Stimulated activated CD8-positive, alpha-beta memory T cell treated with anti-CD3 and anti-CD28 coated beads, Interleukin-15, amount 100 ng/mL, for 1 hour (primary cell): ENCODE measurements at regions not wholly inside any gene's neighbourhood (a gene's known extent, or its start where the extent isn't known, plus 50 kb on each side); places are given as distances from the start of the nearest gene placed in this dataset.

Experiments
- DNase-seq: peaks from one replicate; pipeline ENCODE4 v3.0.0-alpha.2; 2020; ENCODE audit warnings: low read depth

DNA sequence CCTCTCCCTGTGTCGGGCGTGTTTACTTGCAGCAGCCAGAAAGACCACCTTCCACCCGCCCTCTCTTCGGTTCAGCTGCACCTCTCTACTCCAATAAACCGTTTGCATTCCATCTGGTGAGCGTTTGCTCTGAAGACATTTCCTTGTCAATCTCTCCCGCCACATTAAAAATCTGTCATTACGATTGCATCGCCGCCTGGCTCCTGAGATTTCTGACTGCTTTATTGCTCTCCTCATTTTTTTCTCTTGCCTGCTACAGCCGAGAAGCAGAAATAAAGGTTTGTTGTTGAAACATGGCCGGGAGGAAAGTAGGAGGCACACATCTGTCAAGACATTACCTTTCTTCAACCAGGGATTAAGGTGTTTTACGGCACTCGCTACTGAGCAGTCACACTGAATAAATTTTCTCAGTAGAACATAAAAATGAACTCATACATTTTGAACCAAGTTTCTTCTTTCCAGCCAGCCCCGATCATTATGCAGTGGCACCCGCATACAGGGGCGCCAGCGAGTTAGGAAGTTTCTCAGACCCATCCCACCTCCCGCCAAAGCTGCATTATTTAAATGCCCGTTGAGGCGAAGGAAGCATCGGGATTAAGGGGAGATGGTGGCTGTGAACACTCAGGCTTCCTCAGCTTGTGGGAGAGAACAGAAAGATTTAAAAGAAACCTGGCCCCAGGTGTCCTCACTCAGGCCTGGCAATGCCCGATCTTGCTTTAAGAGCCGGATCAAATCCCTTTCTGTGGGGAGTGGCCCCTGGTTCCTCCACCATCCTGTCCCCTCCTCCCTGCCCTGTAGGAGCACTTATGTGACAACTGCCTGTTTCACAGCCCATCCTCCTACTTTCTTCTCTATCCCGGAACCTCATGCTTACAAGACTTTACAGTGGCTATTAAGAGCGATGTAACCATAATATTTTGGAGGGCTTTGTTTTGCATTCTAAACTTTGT lies 1108.9 kb downstream of the BCL11B start:
- DNase-seq = no peak

DNA sequence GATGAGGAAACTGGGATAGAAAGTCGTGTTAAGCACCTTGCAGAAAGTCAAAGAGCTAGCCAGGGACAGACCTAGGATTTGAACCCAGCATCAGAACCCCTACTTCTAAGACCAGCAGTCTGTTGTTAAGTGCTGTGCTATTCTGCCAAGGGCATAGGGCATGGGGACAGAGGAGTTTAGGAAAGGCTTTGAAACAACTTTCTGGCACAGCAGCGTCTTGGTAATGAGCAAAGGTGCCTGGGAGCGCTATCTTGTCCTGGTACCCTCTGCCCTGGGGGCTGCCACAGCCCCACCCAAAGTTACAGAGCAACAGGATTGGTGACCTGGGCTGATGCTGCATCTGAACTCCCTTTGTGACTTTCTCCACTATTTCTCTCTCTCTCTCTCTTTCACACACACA lies 1108.1 kb downstream of the BCL11B start:
- DNase-seq = no peak

DNA sequence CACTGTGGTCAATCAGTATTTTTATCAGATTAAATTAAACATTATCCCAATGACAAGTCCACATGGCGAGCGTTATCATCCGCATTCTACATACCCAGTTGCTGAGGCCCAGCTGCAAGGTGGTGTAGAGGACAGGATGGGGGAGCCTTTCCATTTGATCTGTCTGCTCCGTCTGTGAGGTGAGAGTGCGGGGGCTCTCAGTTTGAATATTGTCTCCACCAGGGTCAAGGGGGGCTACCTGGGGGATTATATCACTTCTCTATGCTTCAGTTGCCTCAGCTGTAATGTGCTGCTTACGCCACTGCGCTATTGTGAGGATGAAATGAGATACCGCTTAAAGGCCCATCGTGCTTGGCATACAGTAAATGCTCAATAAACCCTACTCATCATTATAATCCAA lies 1106.0 kb downstream of the BCL11B start:
- no peak for DNase-seq

DNA sequence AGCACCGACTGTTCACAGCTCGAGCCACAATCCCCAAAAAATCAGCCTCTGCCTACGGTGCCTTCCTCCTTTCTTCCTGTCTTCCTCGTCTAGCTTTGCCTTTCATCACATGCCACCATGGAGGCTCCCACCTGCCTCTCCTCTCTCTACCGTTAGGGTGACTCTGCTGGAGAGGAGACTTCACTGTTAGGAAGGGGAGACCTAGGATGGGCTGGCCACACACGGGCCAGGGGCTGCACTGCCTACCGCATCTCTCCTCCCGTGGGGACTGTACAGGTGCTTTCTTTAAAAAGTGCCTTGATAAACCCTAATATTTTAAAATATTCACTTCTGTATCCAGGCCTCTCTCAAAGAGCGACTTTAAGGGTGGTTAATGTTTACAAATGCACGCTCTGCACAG lies 1104.7 kb downstream of the BCL11B start:
- no peak for DNase-seq

DNA sequence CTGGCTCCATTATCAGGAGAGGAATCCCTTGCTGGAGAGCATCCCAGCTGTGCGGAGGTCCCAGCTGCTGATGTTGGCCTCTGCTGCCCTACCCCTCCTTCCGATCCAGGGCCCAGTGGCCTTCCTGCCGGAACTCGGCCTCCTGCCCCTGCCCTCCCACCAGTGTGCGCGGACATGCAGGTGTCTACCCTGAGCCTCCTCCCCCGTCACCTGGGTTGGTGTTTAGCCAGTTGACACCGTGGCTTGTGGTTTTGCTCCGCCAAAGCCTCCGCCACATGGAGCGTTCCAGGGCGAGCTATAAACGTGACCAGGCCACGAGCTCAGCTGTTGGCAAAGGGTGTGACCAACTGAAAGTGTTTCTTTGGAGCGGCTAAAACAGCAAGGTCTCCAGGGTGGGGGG lies 1104.3 kb downstream of the BCL11B start:
- DNase-seq = no peak

DNA sequence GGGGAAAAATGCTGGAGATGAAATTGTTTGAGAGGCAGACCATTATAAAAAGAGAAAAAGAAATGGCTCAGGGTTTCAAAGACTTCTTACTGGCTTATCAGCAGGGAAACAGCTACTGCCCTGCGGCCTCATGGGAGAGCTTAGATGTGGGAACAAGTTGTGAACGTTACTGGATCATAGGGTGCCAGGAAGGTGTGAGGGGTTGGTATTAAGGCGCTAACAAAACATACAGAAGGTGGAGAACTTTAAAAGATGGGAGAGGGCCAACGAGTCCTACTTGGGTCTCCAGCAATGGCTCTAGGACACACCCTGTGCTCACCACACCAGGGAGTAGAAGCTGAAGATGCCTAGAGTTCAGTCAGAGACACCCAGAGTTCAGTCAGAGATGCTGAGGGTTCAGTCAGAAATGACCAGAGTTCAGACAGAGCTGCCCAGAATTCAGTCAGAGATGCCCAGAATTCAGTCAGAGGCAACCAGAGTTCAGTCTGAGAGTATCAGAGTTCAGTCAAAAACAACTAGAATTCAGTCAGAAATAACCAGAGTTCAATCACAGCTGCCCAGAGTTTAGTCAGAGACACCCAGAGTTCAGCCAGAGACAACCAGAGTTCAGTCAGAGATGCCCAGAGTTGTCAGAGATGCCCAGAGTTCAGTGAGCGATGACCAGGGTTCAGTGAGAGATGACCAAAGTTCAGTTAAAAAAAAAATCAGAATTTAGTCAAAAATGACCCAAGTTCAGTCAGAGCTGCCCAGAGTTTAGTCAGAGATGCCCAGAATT lies 1103.6 kb downstream of the BCL11B start:
- DNase-seq = no peak

DNA sequence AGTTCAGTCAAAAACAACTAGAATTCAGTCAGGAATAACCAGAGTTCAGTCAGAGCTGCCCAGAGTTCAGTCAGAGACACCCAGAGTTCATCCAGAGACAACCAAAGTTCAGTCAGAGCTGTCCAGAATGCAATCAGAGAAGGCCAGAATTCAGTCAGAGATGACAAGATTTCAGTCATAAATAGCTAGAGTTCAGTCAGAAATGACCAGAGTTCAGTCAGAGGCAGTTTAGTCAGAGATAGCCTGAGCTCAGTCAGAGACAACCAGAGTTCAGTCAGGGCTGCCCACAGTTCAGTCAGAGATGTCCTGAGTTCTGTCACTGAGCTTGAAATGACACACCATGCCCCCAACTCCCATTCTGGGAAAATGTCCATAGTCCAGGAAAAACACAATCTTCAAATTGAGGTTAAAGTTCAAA lies 1102.8 kb downstream of the BCL11B start:
- DNase-seq = no peak

DNA sequence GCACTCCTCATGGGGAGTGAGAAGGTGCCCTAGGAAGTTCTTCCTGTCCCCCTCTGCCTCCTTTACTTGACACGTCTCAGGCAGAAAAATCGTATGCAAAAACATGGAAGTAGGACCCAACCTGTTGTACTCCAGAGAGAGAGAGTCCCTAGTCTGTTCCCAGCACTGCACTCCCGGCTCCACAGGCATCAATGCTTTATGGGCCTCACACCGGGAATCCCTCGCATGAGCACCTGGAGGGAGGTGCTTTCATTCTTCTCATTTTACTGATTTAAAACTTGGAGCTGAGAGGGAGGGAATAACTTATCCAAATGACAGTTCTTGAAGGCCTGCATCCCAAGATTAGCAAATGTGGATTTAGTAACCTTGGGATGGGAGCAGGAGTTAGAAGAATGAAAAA lies 1101.4 kb downstream of the BCL11B start:
- DNase-seq = no peak

DNA sequence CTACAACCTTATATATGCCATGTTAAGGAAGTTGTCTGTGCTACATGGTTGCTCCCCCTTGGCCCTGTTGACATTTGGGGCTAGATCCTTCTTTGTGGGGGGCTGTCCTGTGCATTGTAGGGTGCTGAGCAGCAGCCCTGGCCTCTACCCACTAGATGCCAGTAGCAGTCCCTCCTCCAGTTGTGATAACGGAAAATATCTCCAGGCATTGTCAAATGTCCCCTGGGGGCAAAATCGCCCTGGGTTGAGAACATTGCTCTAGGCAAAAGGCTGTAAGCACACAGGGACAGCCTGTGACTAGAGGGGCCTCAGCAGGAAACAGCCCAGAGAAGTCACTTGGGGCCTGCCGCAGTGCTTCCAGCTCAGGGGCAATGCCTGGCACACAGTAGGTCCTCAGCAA lies 1100.3 kb downstream of the BCL11B start:
- no peak for DNase-seq

DNA sequence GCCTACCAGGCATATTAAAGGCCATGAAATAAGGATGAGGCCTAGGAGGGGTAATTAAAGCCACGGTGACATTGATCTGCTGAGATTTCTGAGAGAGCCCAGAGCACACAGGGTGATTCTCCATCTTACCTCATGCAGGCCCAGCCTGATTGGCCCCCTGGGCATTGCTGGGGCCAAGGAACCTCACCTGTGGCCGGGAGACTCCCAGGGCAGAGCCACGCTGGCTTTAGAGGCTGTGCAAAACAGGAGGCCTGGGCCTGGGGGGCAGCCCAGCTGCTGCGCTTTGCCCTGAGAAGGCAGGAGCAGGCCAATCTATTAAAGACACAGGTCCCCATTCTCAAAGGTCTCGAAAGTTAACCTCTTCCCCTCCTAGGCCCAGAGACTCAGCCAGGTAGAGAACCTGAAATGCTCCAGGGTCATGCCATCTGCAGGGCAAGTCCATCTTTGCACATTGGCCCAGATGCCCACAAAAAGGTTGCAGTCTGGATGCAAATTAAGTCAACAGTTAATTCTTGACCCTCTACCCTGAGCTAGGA lies 1099.7 kb downstream of the BCL11B start:
- no peak for DNase-seq

DNA sequence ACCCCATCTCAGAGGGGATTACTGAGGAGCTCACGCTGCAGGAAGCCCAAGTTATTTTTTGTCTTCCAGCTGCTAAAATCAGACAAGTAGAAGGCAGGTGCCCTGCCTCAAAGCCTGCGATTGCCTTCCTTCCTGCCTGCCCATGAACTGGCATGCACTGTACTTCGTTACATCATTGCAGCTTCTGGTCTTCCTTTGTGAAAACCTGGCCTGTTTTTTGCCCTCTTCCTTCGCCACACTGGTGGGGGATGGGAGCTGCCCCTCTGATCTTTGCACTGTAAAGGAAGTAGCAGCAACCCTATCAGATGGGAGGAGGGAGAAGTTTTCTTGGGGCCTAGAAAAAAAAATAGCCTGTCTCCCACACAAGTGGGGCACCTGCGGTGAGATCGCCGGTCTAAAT lies 1098.7 kb downstream of the BCL11B start:
- peak; percentile 40 for DNase-seq

DNA sequence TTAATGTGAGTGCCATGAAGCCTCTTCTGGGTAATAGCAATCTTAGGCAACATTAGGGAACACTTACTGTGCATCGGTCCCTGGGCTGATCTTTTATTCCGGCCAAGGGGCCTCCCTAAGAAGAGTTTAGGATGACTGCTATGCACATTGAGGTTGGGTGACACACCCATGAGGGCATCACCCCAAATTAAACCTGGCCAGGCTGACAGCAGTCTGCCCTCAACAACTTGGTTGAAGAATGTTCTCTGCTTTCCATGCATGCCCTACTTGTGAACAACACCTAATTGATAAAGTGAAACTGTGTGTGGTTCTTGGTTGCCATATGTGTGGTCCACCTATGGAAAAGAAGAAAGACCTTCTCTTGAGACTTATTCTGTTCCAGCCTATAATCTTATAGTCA lies 1098.0 kb downstream of the BCL11B start:
- DNase-seq = no peak

DNA sequence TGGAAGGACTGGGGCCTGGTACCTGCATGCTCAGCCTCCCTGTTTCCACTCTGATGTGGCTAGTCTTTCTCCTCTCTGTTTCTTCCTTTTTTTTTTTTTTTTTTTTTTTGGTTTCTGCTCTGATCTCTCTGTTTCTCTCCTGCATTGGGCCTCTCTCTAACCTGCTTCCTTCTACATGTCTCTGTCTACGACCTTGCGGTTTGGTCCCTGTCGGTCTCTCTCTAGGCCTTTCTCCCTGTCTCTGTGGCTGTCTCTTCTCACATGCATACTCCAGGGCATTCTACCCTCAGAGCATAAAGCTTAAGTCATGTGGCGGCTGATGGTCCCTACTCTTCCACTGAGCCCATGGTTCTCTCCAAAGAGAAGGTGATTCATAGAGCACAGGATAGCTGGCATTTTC lies 1096.6 kb downstream of the BCL11B start:
- no peak for DNase-seq

DNA sequence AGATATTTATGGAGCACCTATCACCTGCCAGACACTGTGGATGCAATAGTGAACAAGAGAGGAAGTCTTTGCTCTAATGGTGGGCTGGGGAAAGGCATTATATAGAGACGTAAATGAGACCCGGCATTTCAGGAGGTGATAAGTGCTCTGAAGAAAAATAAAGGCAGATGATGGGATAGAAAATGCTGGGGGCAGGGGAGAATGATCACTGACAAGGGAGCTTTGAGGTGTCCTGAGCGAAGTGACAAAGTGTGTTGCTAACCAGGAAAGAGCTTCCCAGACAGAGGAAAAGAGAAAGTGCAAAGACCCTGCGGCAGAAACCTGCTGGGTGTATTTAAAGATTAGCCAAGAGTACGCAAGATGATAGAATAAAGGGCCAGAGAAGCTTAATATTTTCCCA lies 1096.1 kb downstream of the BCL11B start:
- DNase-seq = no peak

DNA sequence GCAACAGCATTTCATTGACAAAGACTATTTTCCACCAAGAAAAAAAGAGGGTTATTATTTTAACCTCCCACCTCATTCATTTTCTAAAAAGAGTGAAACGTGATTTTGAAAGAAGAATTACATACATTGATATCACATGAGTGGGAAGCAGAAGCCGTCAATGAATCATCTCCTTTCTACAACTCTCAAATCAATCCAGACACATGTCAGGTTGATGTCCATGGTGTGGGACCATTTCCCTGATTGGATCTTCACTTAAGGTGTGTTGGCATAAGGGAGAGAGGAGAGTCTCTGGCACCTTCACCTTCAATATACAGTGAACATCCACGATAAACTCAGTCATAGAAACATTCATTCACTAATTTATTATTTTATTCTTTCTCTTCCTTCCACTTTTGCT lies 1095.1 kb downstream of the BCL11B start:
- DNase-seq = no peak

DNA sequence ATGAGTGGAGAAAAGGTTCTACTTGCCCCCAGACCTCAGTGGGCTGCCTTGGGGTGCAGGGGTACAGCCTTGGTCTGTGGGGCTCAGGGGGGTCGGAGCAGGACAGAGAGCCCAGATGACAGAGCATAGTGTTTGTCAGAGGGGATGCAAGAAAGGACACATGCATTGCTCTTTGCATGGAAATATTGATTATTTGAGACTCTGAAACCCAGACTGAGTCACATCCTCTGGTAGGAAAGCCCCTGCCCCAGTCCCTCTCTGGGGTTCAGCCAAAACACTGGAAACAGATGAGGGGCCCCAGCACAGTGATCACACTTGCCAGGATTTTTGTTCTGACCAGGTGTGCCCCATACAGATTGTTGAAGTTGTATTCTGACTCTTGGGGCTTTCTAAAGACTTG lies 1094.4 kb downstream of the BCL11B start:
- peak; percentile 31 for DNase-seq

DNA sequence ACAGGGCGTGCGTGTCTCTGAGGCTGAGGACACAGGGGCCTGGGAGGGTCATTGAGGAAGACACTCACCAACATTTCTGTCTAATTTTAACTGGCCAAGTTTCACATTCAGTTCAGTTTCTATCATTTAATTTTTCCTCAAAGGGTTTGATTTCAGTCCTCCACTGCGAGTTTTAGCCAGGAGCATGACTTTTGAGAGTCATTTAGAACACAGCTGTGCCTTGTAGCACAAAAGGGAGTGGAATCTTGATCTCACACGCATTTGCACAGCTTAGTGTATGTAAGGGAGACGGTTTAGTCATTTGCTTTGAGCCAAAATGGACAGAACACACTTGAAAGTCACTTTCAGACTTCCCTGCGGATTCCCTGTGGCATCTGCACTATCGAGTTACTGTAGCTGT lies 1090.8 kb downstream of the BCL11B start:
- no peak for DNase-seq

DNA sequence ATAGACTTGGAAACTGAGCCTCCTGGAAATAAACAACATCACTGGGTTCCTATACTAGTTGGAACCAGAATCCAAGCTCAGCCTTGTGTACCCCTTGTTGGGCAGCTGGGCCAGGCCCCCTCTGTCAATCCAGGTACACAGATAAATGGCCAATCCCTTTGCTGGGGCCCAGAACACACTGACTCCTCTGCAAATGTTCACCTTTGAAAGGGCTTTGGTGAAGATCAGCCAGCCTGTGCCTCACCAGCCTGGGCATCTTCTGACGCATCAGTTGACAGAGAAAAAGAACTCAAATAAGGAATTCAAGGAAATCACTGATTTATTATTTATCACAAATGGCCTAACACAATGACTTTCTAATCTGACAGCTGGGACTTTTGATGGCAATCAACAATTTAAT lies 1090.2 kb downstream of the BCL11B start:
- DNase-seq = no peak

DNA sequence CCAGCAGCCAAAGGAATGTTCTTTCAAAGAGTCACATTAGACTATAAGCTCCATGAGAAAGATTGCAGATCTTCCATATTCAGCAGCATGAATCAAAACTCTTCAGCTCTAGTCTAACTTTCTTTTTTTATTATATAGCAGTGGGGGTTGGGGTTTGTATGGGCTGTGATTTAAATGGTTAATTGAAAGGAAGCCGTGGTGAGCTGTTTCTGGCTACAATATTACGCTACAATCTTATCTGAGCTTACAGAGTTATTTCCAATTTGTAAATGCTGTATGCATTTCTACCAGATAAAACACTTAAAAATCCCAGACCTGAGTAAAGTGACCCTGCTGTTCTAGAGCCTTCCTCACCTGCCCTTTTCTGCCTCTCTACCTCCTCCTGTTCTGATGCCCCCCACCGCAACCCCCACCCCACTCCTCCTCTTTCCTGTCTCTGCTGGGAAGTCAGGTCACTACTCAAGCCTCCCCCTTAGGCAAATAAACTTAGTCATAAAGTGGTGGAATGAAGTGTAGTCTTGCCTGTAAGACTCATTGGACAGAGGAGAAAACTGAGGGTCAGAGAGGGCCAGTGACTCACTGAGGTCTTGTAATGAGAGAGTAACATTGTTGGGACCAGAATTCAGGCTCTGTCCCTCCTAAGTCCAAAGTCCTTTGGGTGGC lies 1089.5 kb downstream of the BCL11B start:
- no peak for DNase-seq

DNA sequence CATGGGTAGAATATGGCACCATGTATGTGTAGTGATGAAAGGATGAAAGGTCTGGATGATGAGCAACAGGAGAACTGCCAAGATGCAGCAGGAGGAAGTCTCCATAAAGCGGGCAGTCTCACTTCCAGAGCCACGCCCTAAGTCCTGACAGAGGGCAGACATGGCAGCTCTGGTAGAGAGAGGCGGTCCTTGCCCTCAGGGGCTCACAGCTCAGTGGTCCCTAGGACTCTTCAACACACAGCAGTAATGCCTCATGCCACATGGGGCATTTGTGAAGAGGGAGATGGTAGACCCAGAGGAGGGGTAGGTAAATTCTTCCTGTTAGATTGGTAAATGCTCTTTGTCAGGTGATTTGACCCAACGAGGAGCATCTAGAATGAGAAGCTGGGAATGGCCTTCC lies 1088.4 kb downstream of the BCL11B start:
- DNase-seq = no peak

DNA sequence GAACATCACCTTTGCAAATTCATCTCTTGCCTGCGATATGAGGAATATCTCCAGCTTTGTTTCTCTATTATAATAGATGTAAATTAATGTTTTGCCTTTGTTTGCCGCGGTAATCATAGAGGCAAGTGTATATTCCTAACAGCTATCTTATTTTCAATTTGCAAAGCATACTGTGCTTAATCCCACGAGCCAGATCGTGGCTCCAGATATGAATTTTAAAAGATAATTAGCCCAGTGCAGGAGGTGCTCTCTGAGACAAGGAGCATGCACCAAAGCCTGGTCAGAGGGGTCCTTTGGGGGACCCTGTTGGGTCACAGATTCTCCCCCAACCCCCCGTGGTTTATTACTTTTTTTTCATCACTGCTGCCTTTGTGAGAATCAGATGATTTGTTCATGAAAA lies 1087.5 kb downstream of the BCL11B start:
- DNase-seq = no peak

DNA sequence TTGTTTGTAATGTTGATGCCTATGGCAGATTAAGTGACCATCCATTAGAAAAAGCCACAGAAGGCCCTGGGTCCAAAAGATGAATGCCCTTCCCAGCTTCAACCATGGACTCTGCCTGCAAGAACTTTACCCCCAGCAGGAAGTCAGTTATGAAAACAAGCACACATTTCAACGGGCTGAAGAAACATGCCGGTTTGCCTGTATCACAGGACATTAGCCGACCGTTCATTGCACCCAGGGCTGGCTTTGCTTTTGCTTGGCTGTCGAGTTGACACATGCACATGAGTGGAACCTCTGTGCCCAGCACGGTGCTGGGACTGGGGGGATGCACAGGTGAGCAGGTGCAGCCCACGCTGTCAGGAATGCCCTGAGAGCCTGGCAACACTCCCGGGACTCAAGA lies 1087.0 kb downstream of the BCL11B start:
- no peak for DNase-seq

DNA sequence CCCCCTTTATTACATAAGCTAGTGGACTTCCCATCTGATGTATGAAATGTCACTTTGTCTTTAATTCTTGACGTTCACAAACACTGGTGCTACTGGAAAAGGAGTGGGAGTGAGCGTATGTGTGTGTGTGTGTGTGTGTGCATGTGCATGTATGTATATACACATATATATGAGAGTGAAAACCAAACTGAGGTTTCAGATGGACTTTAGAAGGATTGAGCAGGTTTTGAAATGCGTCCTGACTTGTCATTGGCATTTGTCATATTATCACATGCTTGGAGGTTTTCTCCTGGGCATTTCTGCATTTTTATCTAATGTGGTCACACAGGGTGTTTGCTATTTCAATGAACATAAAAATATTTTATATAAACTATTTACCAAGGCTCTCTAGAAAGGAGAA lies 1085.9 kb downstream of the BCL11B start:
- DNase-seq = no peak
